ENCODE measurements at regions not wholly inside any gene's neighbourhood (a gene's known extent, or its start where the extent isn't known, plus 50 kb on each side); places are given as distances from the start of the nearest gene placed in this dataset.

DNA sequence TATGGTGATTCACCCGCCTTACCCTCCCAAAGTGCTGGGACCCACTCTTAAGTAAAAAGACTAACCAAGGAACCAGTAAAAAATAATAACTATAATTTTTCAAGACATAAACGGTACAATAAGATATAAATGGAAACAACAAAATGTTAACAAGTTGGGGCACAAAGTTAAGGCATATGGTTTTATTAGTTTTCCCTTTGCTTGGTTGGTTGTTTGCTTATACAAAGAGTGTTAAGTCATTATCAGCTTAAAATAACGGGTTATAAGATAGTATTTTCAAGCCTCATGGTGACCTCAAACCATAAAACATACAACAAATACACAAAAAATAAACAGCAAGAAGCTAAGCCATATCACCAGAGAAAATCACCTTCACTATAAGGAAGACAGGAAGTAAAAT lies 406.1 kb downstream of the SEC23A start:
- 83 to 86% methylated on average over 1 to 3 of the region's 3 CpGs for WGBS, 2 donors (ENCODE audit: low coverage in 1 of 2)
- no peaks in the 10 kb centered on the region for H3K36me3 ChIP-seq

DNA sequence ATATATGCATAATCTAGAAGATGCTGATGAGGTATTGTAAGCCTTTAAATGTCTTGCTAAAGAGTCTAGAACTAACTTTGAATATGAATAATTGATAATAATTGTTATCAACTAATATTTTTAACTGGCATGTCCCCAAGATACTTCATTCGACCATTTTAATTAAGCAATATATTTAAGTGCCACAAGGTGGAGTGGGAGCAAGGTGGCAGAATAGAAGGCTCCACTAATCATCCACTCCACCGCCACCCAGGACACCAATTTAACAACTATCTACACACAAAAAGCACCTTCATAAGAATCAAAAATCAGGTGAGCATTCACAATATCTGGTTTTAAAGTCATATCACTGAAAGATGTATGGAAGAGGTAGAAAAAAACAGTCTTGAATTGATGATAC lies 409.6 kb downstream of the SEC23A start:
- H3K4me3 ChIP-seq, result no peak overlapping the region
- H3K36me3 ChIP-seq, result no peaks in the 10 kb centered on the region
- TF ChIP-seq EP300 (IDR thresholded peaks at IDR 0.05) (no peak), POLR2A (IDR thresholded peaks at IDR 0.05) (no peak), POLR2AphosphoS5 (IDR thresholded peaks at IDR 0.05) (no peak)
- TF ChIP-seq, protein P1, sequence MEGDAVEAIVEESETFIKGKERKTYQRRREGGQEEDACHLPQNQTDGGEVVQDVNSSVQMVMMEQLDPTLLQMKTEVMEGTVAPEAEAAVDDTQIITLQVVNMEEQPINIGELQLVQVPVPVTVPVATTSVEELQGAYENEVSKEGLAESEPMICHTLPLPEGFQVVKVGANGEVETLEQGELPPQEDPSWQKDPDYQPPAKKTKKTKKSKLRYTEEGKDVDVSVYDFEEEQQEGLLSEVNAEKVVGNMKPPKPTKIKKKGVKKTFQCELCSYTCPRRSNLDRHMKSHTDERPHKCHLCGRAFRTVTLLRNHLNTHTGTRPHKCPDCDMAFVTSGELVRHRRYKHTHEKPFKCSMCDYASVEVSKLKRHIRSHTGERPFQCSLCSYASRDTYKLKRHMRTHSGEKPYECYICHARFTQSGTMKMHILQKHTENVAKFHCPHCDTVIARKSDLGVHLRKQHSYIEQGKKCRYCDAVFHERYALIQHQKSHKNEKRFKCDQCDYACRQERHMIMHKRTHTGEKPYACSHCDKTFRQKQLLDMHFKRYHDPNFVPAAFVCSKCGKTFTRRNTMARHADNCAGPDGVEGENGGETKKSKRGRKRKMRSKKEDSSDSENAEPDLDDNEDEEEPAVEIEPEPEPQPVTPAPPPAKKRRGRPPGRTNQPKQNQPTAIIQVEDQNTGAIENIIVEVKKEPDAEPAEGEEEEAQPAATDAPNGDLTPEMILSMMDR (IDR thresholded peaks at IDR 0.05), result no peak
- 58 to 72% methylated on average over 2 of the region's 2 CpGs for WGBS, 2 donors (ENCODE audit: low coverage in 1 of 2)
- no peak for ATAC-seq
- H3K9me3 ChIP-seq, result peaks cover 0 to 12% (median 0%) of the 10 kb centered on the region in 3 donors
- no peaks in the 10 kb centered on the region for H3K4me1 ChIP-seq
- H3K27ac ChIP-seq, result no peak overlapping the region
- H3K27me3 ChIP-seq, result no peaks in the 10 kb centered on the region

More for the DNA sequence above, 406.1 kb downstream of the SEC23A start:
- ATAC-seq, result no peak
- Histone ChIP-seq H3K4me1 (no peaks in the 10 kb centered on the region), H3K27ac (no peak overlapping the region), H3K4me3 (no peak overlapping the region), H3K27me3 (no peaks in the 10 kb centered on the region), H3K9me3 (peaks cover 0 to 12% (median 0%) of the 10 kb centered on the region in 3 donors)
- TF ChIP-seq, protein P1 (IDR thresholded peaks at IDR 0.05), result no peak
- TF ChIP-seq EP300 (IDR thresholded peaks at IDR 0.05) (no peak), POLR2AphosphoS5 (IDR thresholded peaks at IDR 0.05) (no peak), POLR2A (IDR thresholded peaks at IDR 0.05) (no peak)

DNA sequence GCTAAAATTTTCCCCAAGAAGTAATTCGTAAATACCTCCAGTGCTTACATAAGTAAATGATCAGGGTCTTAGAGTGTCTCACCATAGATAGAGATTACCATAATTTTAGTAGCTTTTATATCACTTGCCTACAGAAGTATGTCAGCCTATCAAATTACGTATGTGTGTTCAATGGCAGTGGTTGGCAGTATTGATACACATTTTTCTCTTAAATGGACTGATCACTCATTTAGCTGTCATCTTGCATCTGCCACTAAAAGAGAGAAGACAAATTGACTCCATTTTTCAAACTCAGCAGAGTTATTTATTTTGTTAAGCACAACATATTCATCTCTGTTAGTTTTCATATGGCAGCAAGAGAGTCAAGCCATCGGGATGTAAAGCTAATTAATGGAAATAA lies 413.1 kb upstream of the CLEC14A start:
- TF ChIP-seq POLR2A (IDR thresholded peaks at IDR 0.05), result no peak
- TF ChIP-seq POLR2AphosphoS5 (IDR thresholded peaks at IDR 0.05), result no peak
- TF ChIP-seq EP300 (IDR thresholded peaks at IDR 0.05), result no peak
- TF ChIP-seq, protein P1 (IDR thresholded peaks at IDR 0.05), result no peak
- Histone ChIP-seq H3K36me3 (no peaks in the 10 kb centered on the region), H3K4me1 (no peaks in the 10 kb centered on the region), H3K9me3 (no peaks in the 10 kb centered on the region), H3K27ac (no peak overlapping the region), H3K4me3 (no peak overlapping the region), H3K27me3 (no peaks in the 10 kb centered on the region)
- WGBS, 2 donors (ENCODE audit: low coverage in 1 of 2), result 64 to 66% methylated on average over 3 of the region's 3 CpGs
- no peak for ATAC-seq

DNA sequence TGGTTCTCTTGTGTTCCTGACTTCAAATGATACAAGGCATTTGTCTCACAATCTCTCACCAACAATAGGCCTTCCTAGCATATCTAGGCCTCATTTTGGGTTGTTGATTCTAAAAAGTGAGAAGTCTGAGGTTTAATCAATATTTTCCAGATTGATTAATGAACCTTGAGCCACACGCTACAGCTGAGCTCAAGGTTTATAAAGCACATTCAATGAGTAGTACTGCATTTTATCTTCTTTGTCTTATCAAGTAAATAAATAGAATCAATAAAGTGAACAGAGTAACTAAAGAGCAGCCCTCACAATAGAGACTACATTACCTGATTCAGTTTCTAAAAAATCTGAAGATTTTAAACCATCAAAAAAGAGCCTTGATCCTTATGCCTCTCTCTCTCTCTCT lies 407.5 kb upstream of the CLEC14A start:
- no peaks in the 10 kb centered on the region for H3K36me3 ChIP-seq
- no peaks in the 10 kb centered on the region for H3K4me1 ChIP-seq
- 76 to 92% methylated on average over 1 of the region's 1 CpG for WGBS, 2 donors (ENCODE audit: low coverage in 1 of 2)
- no peaks in the 10 kb centered on the region for H3K27me3 ChIP-seq
- no peak overlapping the region for H3K4me3 ChIP-seq
- no peak overlapping the region for H3K27ac ChIP-seq
- H3K9me3 ChIP-seq, result no peaks in the 10 kb centered on the region
- ATAC-seq, result no peak
- TF ChIP-seq POLR2A (IDR thresholded peaks at IDR 0.05) (no peak), POLR2AphosphoS5 (IDR thresholded peaks at IDR 0.05) (no peak), EP300 (IDR thresholded peaks at IDR 0.05) (no peak)
- TF ChIP-seq, protein P1 (IDR thresholded peaks at IDR 0.05), result no peak

DNA sequence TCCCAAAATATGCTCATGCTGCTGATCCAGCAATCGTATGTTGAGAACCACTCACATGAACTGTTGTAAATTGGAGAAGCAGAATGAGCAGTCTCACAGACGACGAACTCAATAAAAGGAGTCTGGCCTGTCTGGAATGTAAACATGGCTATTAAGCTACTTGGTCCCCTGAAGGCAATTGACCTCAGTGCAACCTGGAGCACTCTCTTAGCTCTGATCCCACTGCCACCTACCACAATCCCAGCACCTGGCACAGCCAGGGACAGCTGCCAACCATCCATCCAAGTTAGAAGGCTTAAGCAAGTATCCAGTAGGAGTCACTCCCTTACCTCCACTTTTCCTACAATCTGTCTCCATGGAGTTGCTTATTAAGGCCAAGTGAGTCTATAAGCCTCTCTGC lies 406.9 kb upstream of the CLEC14A start:
- no peaks in the 10 kb centered on the region for H3K9me3 ChIP-seq

More for the DNA sequence above, 406.9 kb upstream of the CLEC14A start:
- 38 to 46% methylated on average over 3 of the region's 3 CpGs for WGBS, 2 donors (ENCODE audit: low coverage in 1 of 2)
- no peak for ATAC-seq
- Histone ChIP-seq H3K27me3 (no peaks in the 10 kb centered on the region), H3K4me3 (no peak overlapping the region), H3K36me3 (no peaks in the 10 kb centered on the region), H3K4me1 (no peaks in the 10 kb centered on the region), H3K27ac (no peak overlapping the region)
- TF ChIP-seq, protein P1 (IDR thresholded peaks at IDR 0.05), result no peak
- TF ChIP-seq EP300 (IDR thresholded peaks at IDR 0.05) (no peak), POLR2AphosphoS5 (IDR thresholded peaks at IDR 0.05) (no peak), POLR2A (IDR thresholded peaks at IDR 0.05) (no peak)

All from gastroesophageal sphincter (tissue), 4 donors.